ENCODE measurements at regions not wholly inside any gene's neighbourhood (a gene's known extent, or its start where the extent isn't known, plus 50 kb on each side); places are given as distances from the start of the nearest gene placed in this dataset.

- no peak for DNase-seq (ENCODE audit: low read depth)
Measured at GRCh38 chr3:18675197-18675596, 250.1 kb upstream of the SATB1 start.

DNA sequence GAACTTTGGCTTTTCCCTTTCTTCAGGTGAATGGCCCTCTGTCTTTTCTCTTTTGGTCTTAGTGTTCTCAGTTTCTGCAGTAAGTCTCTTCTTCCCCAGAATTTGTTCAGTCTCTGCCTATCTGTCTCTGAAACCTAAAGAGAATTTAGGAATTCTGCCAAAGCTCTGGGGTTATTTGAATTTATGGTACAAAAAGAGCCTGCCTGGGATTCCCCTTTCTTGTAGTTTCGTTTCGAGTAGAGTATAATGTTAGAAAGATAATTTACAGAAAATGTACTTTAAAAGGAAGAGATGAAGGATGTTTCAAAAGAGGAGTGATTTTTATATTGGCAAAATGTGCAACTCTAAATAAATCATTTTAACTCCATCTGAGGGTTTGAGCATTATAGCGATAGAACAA is 247.4 kb upstream of the SATB1 start:
- no peak for DNase-seq (ENCODE audit: low read depth)

- DNase-seq (ENCODE audit: low read depth): no peak
Measured at GRCh38 chr3:18670759-18671158, 245.6 kb upstream of the SATB1 start.

DNA sequence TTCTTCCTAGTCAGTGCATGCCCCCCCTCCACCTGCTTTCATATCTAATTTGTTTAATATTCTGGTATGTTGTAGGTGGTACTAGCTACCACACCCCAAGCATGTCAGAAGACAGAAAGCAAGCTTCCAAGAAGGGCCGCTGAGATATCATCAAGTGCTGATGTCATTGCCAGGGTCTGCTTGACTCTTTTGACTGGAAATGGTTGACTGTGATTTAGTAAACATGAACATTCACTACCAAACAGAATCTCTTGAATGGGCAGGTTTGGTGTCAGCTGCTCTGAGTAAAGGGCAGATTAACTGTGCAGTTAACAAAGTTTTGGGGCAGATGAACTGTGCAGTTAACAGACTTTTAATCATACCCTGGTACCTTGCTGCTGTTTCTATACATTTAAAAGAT is 244.2 kb upstream of the SATB1 start:
- DNase-seq (ENCODE audit: low read depth): no peak

GRCh38 chr3:18667552-18667951 is 242.4 kb upstream of the SATB1 start:
- DNase-seq (ENCODE audit: low read depth): no peak

DNA sequence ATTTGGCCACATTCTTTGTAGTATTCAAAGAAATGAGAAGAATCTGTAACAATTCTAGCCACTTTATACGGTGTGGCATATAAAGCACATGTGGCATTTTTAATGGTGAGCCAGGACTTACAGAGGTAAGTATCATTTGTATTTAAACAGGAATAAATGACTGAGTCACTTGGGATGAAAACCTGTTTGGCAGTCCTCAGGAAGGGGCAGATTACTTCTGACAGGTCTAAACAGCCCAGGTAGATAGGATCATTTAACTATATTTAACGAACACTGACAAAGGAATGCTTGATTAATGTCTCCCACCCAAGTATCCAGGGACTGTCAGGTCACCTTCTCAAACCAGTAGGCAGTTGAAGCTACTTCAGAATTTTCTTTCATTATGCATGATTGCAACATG is 241.5 kb upstream of the SATB1 start:
- DNase-seq (ENCODE audit: low read depth): no peak

DNA sequence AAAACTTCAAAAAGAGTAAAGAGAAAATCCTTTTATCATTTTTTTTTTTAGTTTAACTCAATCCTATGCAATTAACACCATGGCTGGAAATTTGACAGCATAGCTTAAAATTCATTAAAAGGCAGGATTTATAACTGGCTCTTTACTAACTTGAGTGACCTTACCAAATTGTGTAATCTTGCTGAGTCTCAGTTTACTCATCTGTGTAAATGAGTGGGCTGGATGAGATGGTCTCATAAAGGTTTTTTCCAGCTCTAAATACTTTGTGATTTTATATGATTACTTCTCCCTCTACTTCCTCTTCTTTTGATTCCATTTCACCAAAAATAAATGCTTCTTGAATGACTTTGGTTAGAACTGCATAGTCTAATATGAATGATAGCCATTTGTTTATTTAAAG is 234.9 kb upstream of the SATB1 start:
- DNase-seq (ENCODE audit: low read depth): no peak

DNA sequence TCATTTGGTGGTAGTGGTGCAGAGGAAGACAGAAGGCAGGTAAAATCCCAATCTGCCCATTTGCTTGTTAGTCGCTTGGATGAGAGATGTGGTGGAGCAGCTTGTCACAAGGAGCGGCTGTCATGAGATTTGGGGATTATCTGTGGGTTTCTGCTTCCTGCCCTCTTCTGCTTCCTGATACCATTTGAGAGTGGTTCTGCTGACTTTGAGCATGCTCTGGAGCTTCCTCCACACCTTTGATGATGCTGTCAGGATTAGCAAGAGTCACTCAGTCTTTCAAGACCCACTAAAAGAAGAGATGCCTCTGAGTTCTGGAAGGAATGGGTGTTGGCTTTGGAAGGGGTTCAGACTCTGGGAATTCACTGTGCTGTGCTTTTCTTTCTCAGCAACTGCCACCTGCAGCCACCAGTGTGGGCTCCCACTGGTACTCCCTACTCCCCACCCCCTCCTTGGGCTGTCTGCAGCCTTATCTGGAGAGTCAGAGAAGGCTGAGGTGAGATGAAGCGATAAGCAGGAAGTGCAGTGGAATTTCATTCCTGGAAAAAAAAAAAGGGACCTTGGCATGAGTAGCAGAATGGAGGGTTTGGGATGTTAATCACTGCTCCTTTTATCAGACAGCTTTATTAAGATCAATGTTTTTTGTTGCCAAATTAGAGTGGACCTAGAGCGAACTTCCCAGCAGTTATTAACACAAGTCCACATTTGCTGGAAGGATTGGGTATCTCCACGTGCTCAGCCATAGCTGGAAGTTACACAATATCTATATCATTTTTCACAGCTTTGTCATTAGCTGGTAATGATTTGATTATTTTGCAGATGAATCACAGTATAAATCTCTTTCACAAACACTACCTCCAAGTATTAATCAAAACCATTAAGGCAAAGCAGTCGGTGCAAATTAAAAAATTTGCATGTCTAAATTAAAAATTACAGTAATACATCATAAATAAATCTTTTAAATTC is 233.0 kb upstream of the SATB1 start:
- no peak for DNase-seq (ENCODE audit: low read depth)

GRCh38 chr3:18656866-18657265 is 231.7 kb upstream of the SATB1 start:
- DNase-seq (ENCODE audit: low read depth): no peak

DNA sequence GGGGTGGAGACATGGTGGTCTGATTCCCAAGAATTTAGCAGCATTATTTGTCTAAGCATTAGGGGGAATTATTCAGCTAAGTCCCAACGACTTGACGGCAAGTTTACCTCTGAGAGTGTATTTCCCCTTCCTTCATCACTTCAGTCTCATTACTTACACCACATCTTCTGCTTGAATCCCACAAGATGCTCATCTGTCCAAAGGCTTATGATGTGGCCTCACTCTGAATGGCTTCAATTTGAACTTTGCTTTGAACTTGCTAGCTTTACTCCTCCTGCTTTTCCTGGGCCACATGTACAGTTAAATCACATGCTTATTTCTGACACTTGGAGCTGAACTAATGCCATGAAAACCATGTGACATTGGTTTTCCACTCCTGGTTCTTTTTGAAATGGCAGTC is 231.3 kb upstream of the SATB1 start:
- DNase-seq (ENCODE audit: low read depth): no peak

DNA sequence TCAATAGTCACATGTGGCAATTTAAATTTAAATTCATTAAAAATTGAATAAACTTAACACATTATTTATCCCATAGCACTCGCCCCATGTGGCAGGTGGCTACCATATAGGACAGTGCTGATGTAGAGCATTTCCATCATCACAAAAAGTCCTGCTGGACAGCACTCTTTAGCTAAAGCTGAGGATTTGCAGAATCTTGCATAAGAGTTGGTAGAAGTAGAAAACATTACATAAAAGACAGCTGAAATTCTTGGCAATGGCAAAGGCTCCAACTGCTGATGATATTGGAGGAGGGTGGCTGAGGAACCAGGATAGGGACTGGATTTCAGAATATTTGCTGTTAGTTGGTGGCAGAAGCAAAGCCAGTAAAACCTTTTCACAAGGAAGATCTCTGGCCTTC is 230.7 kb upstream of the SATB1 start:
- no peak for DNase-seq (ENCODE audit: low read depth)

DNA sequence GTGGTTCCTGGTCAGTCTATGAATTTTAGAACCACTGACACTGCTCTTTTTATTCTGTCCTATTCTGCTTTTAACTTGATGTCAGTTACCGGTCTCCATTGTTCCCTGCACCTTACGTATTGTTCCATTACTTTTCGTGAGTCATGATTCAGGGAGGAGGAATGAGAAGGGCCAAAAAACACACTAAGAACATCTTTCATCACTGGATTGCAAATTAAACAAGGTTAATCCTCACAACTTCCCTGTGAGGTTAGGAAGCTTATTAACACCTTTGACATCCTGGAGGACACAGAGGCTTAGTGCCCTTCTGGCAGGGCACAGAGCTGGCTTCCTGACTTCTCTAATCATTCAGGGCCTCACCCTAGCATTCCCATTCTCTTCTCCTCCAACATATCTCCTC is 227.6 kb upstream of the SATB1 start:
- DNase-seq (ENCODE audit: low read depth): no peak

- DNase-seq (ENCODE audit: low read depth): no peak
Measured at GRCh38 chr3:18650731-18651130, 225.6 kb upstream of the SATB1 start.

DNA sequence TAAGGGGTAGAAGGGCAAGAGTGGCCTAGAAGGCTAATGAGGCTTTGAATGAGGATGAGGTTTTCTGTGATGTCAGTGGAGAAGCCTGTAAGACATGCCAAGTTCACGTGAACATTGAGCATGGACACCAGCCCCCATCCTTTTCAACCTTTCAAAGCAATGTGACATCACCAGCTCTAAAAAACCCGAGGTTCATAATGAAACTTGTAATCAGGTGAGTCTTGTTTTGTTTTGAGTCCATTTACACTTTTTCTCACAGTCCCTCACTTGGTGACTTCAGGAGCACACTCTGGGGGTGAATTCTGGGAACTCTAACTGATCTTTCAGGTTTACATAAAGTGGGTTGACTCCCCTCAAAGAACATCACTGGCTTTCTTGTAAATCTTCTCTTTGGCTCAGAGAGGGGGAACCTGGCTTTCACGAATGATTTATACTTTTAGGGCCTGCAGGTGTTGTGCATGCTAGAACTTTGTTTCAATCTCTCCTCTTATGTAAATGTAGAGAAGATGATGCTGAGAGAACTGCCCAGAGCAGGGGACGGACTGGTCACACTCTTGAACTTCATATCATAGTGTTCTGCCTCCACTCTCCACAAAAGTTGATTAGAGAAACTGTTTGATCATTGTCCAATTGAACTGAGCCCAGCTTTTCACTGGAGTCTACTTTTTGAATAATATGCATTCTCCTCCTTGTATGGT is 224.7 kb upstream of the SATB1 start:
- DNase-seq (ENCODE audit: low read depth): no peak

DNA sequence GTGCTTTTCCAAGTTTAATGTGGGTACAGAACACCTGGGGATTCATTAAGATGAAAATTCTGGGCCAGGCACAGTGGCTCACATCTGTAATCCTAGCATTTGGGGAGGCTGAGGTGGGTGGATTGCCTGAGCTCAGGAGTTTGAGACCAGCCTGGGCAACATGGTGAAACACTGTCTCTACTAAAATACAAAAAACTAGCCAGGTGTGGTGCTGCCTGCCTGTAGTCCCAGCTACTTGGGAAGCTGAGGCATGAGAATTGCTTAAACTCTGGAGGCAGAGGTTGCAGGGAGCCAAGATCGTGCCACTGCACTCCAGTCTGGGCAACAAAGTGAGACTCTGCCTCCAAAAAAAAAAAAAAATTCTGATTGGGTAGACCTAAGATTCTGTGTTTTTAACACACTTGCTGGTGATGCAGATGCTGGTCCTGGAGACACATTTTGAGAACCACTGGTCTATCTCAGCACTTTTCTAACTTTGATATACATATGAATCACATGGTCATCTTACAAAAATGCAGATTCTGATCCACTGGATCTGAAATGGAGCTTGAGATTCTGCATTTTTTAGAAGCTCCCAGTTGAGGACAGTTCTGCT is 223.8 kb upstream of the SATB1 start:
- DNase-seq (ENCODE audit: low read depth): no peak

- no peak for DNase-seq (ENCODE audit: low read depth)
Measured at GRCh38 chr3:18648159-18648558, 223.0 kb upstream of the SATB1 start.

GRCh38 chr3:18645619-18646018 is 220.5 kb upstream of the SATB1 start:
- DNase-seq (ENCODE audit: low read depth): no peak

DNA sequence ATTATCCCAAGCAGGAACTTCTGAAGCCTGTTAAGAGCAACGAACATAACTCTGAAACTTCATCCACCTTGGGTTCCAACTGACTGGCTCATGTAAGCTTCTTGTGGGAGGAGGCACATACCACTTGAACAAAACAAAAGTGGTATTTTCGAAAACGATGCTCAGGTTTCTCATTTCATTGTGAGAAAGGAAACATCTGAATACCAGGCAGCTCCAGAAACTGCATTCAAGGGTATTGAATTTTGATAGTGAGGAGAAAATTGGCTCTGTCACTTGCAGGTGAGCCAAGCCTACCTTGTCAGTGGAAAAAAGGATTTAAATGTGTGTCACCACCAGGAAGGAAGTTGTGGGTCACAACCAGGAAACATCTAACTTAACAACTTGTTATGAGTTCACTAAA is 218.1 kb upstream of the SATB1 start:
- DNase-seq (ENCODE audit: low read depth): no peak

GRCh38 chr3:18641916-18642315 is 216.8 kb upstream of the SATB1 start:
- DNase-seq (ENCODE audit: low read depth): no peak

- no peak for DNase-seq (ENCODE audit: low read depth)
Measured at GRCh38 chr3:18635215-18635614, 210.1 kb upstream of the SATB1 start.

GRCh38 chr3:18634461-18634860 is 209.3 kb upstream of the SATB1 start:
- no peak for DNase-seq (ENCODE audit: low read depth)

DNA sequence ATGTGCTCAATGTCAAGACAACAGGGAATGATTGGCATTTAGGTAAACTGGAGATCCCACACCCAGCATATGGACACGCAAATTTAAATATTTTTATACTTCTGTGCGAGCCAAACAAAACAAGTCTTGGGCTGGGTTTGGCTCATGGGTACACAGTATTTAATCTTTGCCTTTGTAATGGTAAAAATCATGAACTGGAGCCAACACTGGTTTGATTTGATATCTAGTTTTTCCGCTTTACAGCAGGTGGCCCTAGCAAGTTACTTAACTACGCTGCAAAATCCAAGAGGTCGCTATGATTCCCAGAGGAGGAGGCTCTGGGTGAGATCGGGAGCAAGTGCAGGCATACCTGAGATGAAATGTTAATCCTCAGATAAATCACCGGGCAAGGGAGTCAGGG is 207.9 kb upstream of the SATB1 start:
- no peak for DNase-seq (ENCODE audit: low read depth)

GRCh38 chr3:18630295-18630694 is 205.2 kb upstream of the SATB1 start:
- DNase-seq (ENCODE audit: low read depth): no peak

Measured in iris pigment epithelial cell (primary cell).